Activated B cell treated with CpG ODN at 0.5 μM for 24 hours (primary cell): ENCODE measurements at regions not wholly inside any gene's neighbourhood (a gene's known extent, or its start where the extent isn't known, plus 50 kb on each side); places are given as distances from the start of the nearest gene placed in this dataset.

Source experiments
- ATAC-seq: fragments of 200-7000 bp; cut with Tn5 transposase; one replicate; pipeline ENCODE4 v1.10.0; 2021; ENCODE audit warnings: low read depth, mild to moderate bottlenecking, moderate library complexity
- CTCF ChIA-PET: fragments of 350-600 bp; sonication (Branson Sonifier 250); formaldehyde crosslinking; loops from one replicate; lab custom pipeline; 2021; ENCODE audit warnings: antibody characterized with exemption; lab: Charles Lee
- POLR2A ChIA-PET: fragments of 350-600 bp; sonication (Branson Sonifier 250); formaldehyde crosslinking; loops from one replicate; lab custom pipeline; 2021; ENCODE audit warnings: antibody characterized with exemption; lab: Charles Lee
- DNase-seq: peaks from one replicate; pipeline ENCODE4 v3.0.0; 2022
- H3K27ac Mint-ChIP-seq: one replicate; pipeline ENCODE4 v1.8.0; 2020; ENCODE audit warnings: mixed read lengths
- H3K27me3 Mint-ChIP-seq: one replicate; pipeline ENCODE4 v1.8.0; 2021; ENCODE audit warnings: mixed read lengths
- H3K36me3 Mint-ChIP-seq: one replicate; pipeline ENCODE4 v1.8.0; 2021; ENCODE audit warnings: low read depth, mixed read lengths
- H3K4me1 Mint-ChIP-seq: one replicate; pipeline ENCODE4 v1.8.0; 2021; ENCODE audit warnings: mixed read lengths
- H3K4me3 Mint-ChIP-seq: one replicate; pipeline ENCODE4 v1.8.0; 2020; ENCODE audit warnings: mild to moderate bottlenecking, mixed read lengths
- H3K9me3 Mint-ChIP-seq: one replicate; pipeline ENCODE4 v1.8.0; 2020; ENCODE audit warnings: mixed read lengths
- intact Hi-C: fragments of 100-400 bp; cut with micrococcal nuclease; formaldehyde crosslinking; loops from one replicate; pipeline ENCODE4 v1.15.1; 2024
- TF ChIP-seq, protein P1 (sequence below): fragments of 200-600 bp; IDR thresholded peaks from one replicate; pipeline ENCODE4 v1.8.0; 2022; ENCODE audit warnings: antibody characterized with exemption, mild to moderate bottlenecking

DNA sequence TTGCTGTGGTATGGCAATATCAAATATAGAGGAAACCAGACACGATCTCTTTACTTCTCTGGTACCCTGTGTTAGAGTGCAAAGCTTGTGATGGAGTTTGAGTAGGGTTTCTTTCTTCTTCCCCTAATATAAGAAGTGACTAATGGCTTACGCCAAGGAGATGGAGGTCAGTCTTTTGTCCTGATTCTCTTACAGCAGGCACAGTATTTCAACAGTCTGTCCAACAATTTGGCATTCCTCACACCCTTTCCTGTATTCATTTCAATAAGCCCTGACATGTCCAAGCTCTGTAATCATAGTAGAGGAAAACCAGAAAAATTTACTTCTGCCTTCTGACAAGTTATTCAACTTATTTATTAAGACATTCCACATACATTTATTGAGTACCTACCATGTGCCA, 546.2 kb downstream of the TMEM135 start:
- ATAC-seq, result no peak
- Mint-ChIP-seq H3K4me3 (no peak overlapping the region), H3K27me3 (no peaks in the 10 kb centered on the region), H3K36me3 (no peaks in the 10 kb centered on the region), H3K4me1 (no peaks in the 10 kb centered on the region), H3K9me3 (peaks cover 7% of the 10 kb centered on the region), H3K27ac (no peak overlapping the region)
- ChIA-PET POLR2A (no interaction called here), CTCF (no interaction called here)
- TF ChIP-seq, protein P1, sequence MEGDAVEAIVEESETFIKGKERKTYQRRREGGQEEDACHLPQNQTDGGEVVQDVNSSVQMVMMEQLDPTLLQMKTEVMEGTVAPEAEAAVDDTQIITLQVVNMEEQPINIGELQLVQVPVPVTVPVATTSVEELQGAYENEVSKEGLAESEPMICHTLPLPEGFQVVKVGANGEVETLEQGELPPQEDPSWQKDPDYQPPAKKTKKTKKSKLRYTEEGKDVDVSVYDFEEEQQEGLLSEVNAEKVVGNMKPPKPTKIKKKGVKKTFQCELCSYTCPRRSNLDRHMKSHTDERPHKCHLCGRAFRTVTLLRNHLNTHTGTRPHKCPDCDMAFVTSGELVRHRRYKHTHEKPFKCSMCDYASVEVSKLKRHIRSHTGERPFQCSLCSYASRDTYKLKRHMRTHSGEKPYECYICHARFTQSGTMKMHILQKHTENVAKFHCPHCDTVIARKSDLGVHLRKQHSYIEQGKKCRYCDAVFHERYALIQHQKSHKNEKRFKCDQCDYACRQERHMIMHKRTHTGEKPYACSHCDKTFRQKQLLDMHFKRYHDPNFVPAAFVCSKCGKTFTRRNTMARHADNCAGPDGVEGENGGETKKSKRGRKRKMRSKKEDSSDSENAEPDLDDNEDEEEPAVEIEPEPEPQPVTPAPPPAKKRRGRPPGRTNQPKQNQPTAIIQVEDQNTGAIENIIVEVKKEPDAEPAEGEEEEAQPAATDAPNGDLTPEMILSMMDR, result no peak
- intact Hi-C loops, result no loop called here
- DNase-seq, result no peak

DNA sequence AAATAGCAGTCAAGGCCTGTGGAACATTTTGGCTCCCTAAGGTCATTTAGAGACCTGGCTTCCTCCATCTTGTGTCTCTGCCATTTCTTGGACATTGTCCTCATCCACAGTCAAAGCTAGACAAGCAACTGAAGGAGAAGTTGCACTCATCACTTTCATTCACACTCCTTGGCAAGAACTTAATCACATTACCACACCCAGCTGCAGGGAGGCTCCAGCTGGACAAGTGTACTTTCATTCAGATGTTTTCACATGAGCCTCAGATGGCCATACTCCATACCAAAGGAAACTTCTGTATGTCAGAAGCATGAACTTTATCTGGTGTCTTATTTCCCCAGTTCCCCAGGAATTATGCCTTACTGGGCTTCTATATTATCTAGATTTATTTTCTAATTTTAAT, 537.4 kb downstream of the TMEM135 start:
- no peak overlapping the region for H3K4me3 Mint-ChIP-seq
- no peak overlapping the region for H3K27ac Mint-ChIP-seq
- DNase-seq (no peak), ATAC-seq (no peak)
- TF ChIP-seq, protein P1, result no peak
- no peaks in the 10 kb centered on the region for H3K9me3 Mint-ChIP-seq
- ChIA-PET POLR2A (no interaction called here), CTCF (no interaction called here)
- H3K4me1 Mint-ChIP-seq, result no peaks in the 10 kb centered on the region
- no peaks in the 10 kb centered on the region for H3K36me3 Mint-ChIP-seq
- intact Hi-C loops, result no loop called here
- no peaks in the 10 kb centered on the region for H3K27me3 Mint-ChIP-seq

DNA sequence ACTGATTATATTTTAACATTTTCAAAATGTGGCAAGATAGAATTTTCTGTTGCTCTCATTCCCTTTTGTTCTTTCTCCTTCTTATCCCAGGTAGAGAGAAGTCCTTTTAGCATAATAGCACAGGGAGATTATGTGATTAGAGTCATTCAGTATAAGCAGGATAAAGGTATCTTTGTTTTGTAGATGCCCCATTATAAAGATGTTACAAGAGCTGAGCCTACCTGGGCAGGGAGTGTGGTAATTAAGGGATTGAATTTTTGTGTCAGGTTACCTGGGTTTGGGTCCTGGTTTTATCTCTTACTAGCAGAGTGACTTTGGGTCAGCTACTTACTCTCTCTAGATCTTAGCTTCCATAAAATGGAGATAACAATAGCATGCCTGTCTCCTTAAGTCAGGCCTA, 536.5 kb downstream of the TMEM135 start:
- CTCF ChIA-PET, result no interaction called here
- H3K4me3 Mint-ChIP-seq, result no peak overlapping the region
- DNase-seq (no peak), ATAC-seq (no peak)
- H3K27me3 Mint-ChIP-seq, result no peaks in the 10 kb centered on the region
- POLR2A ChIA-PET, result no interaction called here
- H3K9me3 Mint-ChIP-seq, result no peaks in the 10 kb centered on the region
- no peak overlapping the region for H3K27ac Mint-ChIP-seq
- intact Hi-C loops, result no loop called here
- H3K4me1 Mint-ChIP-seq, result no peaks in the 10 kb centered on the region
- H3K36me3 Mint-ChIP-seq, result no peaks in the 10 kb centered on the region
- TF ChIP-seq, protein P1, result no peak

DNA sequence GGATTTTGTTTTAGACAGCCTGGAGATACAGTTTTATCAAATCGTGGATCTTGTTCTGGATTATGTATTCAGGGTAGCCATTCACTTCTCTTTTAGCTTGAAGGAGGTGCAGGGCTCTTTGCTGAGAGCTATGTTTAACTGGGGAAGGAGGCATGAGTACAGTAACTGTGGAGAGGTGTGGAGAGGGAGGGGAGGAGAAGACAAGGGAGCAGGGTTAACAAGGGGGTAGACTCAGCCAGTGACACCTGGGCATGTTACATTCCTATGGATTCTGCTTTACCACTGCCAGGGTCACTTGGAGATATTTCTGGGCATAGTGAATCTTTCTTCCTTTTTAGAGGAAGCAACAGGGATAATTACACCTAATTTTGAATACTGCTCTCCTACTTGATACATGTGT, 536.0 kb downstream of the TMEM135 start:
- CTCF ChIA-PET, result no interaction called here
- POLR2A ChIA-PET, result no interaction called here
- Mint-ChIP-seq H3K27ac (no peak overlapping the region), H3K4me1 (no peaks in the 10 kb centered on the region), H3K36me3 (no peaks in the 10 kb centered on the region), H3K9me3 (no peaks in the 10 kb centered on the region), H3K4me3 (no peak overlapping the region), H3K27me3 (no peaks in the 10 kb centered on the region)
- no peak for ATAC-seq
- TF ChIP-seq, protein P1, result no peak
- intact Hi-C loops, result no loop called here
- DNase-seq, result no peak

DNA sequence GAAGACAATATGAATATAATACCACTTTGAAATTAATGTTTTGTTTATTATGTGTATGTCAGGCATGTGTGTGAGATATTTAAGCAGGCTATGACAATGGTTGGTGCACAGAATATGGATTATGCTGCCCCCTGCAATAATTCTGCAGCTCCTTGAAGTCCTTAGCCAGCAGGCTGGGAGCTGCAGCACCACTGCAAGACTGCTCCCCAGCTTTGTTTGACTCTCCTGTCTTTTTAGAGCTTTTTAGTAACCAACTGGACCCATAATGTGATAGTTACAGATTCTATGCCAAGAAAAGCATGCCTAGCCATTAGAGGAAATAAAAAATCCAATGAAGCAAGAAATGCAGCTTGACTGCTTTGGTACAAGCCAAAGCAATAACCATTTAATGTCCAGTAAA, 535.1 kb downstream of the TMEM135 start:
- H3K9me3 Mint-ChIP-seq, result no peaks in the 10 kb centered on the region
- POLR2A ChIA-PET, result no interaction called here
- no peaks in the 10 kb centered on the region for H3K36me3 Mint-ChIP-seq
- H3K27me3 Mint-ChIP-seq, result no peaks in the 10 kb centered on the region
- DNase-seq (no peak), ATAC-seq (no peak)
- H3K4me3 Mint-ChIP-seq, result no peak overlapping the region
- intact Hi-C loops, result no loop called here
- CTCF ChIA-PET, result no interaction called here
- no peak overlapping the region for H3K27ac Mint-ChIP-seq
- TF ChIP-seq, protein P1, result no peak
- no peaks in the 10 kb centered on the region for H3K4me1 Mint-ChIP-seq
